ENCODE measurements at regions not wholly inside any gene's neighbourhood (a gene's known extent, or its start where the extent isn't known, plus 50 kb on each side); places are given as distances from the start of the nearest gene placed in this dataset.
"Not testable (repeated sequence)": the region's sequence is repeated elsewhere in the genome, so short reads cannot be mapped to it uniquely, and the experiment has no call there.

- TF ChIP-seq AFF4 (CRISPR knock-in tag; IDR thresholded peaks at IDR 0.05; ENCODE audit: borderline replicate concordance); CTCF (IDR thresholded peaks at IDR 0.05); USF2 (CRISPR knock-in tag; IDR thresholded peaks at IDR 0.05); JUN (CRISPR knock-in tag; IDR thresholded peaks at IDR 0.05); GABPB1 (CRISPR knock-in tag; IDR thresholded peaks at IDR 0.05); CREM (CRISPR knock-in tag; IDR thresholded peaks at IDR 0.05); SMAD3 (CRISPR knock-in tag; IDR thresholded peaks at IDR 0.05; ENCODE audit: borderline replicate concordance): not testable (repeated sequence)
These were observed 1864.6 kb upstream of the DEFB115 start for GRCh38 chr20:29392853-29393252.
